ENCODE measurements at regions not wholly inside any gene's neighbourhood (a gene's known extent, or its start where the extent isn't known, plus 50 kb on each side); places are given as distances from the start of the nearest gene placed in this dataset.

- H3K4me1 ChIP-seq (ENCODE audit: insufficient read depth, low read length, severe bottlenecking): no peaks in the 10 kb centered on the region
- H3K9me2 ChIP-seq (ENCODE audit: low read depth, low read length): no peaks in the 10 kb centered on the region
- no peak overlapping the region for H3K4me3 ChIP-seq (ENCODE audit: low read depth, low read length, poor library complexity, severe bottlenecking)
- H3K4me2 ChIP-seq (ENCODE audit: low read length): no peak overlapping the region
- H3K79me2 ChIP-seq (ENCODE audit: insufficient read depth, low read length): no peaks in the 10 kb centered on the region
- no peak overlapping the region for H2AFZ ChIP-seq (ENCODE audit: low read length)
- H3K27ac ChIP-seq (ENCODE audit: low read depth, low read length, poor library complexity, severe bottlenecking): no peak overlapping the region
- no peaks in the 10 kb centered on the region for H4K20me1 ChIP-seq (ENCODE audit: insufficient read depth, low read length)
- 0 out of 2 replicates have a peak, but pooled peaks cover 9% of the 10 kb centered on the region for H3K27me3 ChIP-seq (ENCODE audit: insufficient read depth, low read length)
- H3K9ac ChIP-seq (ENCODE audit: low read length): no peak overlapping the region
- no peaks in the 10 kb centered on the region for H3F3A ChIP-seq (ENCODE audit: insufficient read depth, low read length)
- no peaks in the 10 kb centered on the region for H3K36me3 ChIP-seq (ENCODE audit: insufficient read depth, low read length)
- H3K9me3 ChIP-seq (ENCODE audit: low read length): no peaks in the 10 kb centered on the region
- TF ChIP-seq EZH2 (IDR thresholded peaks at IDR 0.05; ENCODE audit: borderline replicate concordance, low read length) (no peak), CTCF (IDR thresholded peaks at IDR 0.05; ENCODE audit: low read length) (no peak)
These were observed 311.0 kb downstream of the AGTPBP1 start for GRCh38 chr9:85430659-85431338.

- Histone ChIP-seq H3K79me2 (ENCODE audit: insufficient read depth, low read length) (no peaks in the 10 kb centered on the region), H3K36me3 (ENCODE audit: insufficient read depth, low read length) (no peaks in the 10 kb centered on the region), H3K9ac (ENCODE audit: low read length) (no peak overlapping the region), H3K9me3 (ENCODE audit: low read length) (no peaks in the 10 kb centered on the region), H3K27ac (ENCODE audit: low read depth, low read length, poor library complexity, severe bottlenecking) (no peak overlapping the region), H3K4me3 (ENCODE audit: low read depth, low read length, poor library complexity, severe bottlenecking) (no peak overlapping the region), H4K20me1 (ENCODE audit: insufficient read depth, low read length) (no peaks in the 10 kb centered on the region), H3K9me2 (ENCODE audit: low read depth, low read length) (no peaks in the 10 kb centered on the region), H3K27me3 (ENCODE audit: insufficient read depth, low read length) (0 out of 2 replicates have a peak, but pooled peaks cover 9% of the 10 kb centered on the region), H3F3A (ENCODE audit: insufficient read depth, low read length) (no peaks in the 10 kb centered on the region), H2AFZ (ENCODE audit: low read length) (no peak overlapping the region), H3K4me2 (ENCODE audit: low read length) (no peak overlapping the region), H3K4me1 (ENCODE audit: insufficient read depth, low read length, severe bottlenecking) (no peaks in the 10 kb centered on the region)
- no peak for TF ChIP-seq CTCF (IDR thresholded peaks at IDR 0.05; ENCODE audit: low read length)
These were observed 313.5 kb downstream of the AGTPBP1 start for GRCh38 chr9:85428230-85428629.

GRCh38 chr9:85427772-85428171 lies 314.0 kb downstream of the AGTPBP1 start:
- Histone ChIP-seq H2AFZ (ENCODE audit: low read length) (no peak overlapping the region), H3K9me2 (ENCODE audit: low read depth, low read length) (no peaks in the 10 kb centered on the region), H3K36me3 (ENCODE audit: insufficient read depth, low read length) (no peaks in the 10 kb centered on the region), H3K4me3 (ENCODE audit: low read depth, low read length, poor library complexity, severe bottlenecking) (no peak overlapping the region), H3K79me2 (ENCODE audit: insufficient read depth, low read length) (no peaks in the 10 kb centered on the region), H4K20me1 (ENCODE audit: insufficient read depth, low read length) (no peaks in the 10 kb centered on the region), H3K27me3 (ENCODE audit: insufficient read depth, low read length) (0 out of 2 replicates have a peak, but pooled peaks cover 9% of the 10 kb centered on the region), H3K27ac (ENCODE audit: low read depth, low read length, poor library complexity, severe bottlenecking) (no peak overlapping the region), H3K4me2 (ENCODE audit: low read length) (no peak overlapping the region), H3K4me1 (ENCODE audit: insufficient read depth, low read length, severe bottlenecking) (no peaks in the 10 kb centered on the region), H3K9me3 (ENCODE audit: low read length) (no peaks in the 10 kb centered on the region), H3K9ac (ENCODE audit: low read length) (no peak overlapping the region), H3F3A (ENCODE audit: insufficient read depth, low read length) (no peaks in the 10 kb centered on the region)
- no peak for TF ChIP-seq CTCF (IDR thresholded peaks at IDR 0.05; ENCODE audit: low read length)
- no peak for TF ChIP-seq EZH2 (IDR thresholded peaks at IDR 0.05; ENCODE audit: borderline replicate concordance, low read length)
